HEK293T (cell line): ENCODE measurements at regions not wholly inside any gene's neighbourhood (a gene's known extent, or its start where the extent isn't known, plus 50 kb on each side); places are given as distances from the start of the nearest gene placed in this dataset.

Experiments used
- ARNT ChIP-seq: fragments of 450-650 bp; IDR thresholded peaks from 2 replicates; pipeline ENCODE4 v1.6.1; 2017; ENCODE audit warnings: mild to moderate bottlenecking
- BHLHE40 ChIP-seq: fragments of 450-650 bp; IDR thresholded peaks from 2 replicates; pipeline ENCODE4 v1.6.1; 2016; ENCODE audit warnings: mild to moderate bottlenecking, moderate library complexity, borderline replicate concordance
- FOXK2 ChIP-seq: fragments of 450-650 bp; IDR thresholded peaks from 2 replicates; pipeline ENCODE4 v1.6.1; 2016; ENCODE audit warnings: mild to moderate bottlenecking
- FOXM1 ChIP-seq: fragments of 450-650 bp; IDR thresholded peaks from 2 replicates; pipeline ENCODE4 v1.6.1; 2017; ENCODE audit warnings: mild to moderate bottlenecking, borderline replicate concordance
- L3MBTL2 ChIP-seq: fragments of 450-650 bp; conservative IDR thresholded peaks from 2 replicates; pipeline ENCODE4 v1.6.1; 2016; ENCODE audit warnings: mild to moderate bottlenecking
- NFRKB ChIP-seq: fragments of 450-650 bp; IDR thresholded peaks from 2 replicates; pipeline ENCODE4 v1.6.1; 2016; ENCODE audit warnings: mild to moderate bottlenecking, moderate library complexity
- PKNOX1 ChIP-seq: fragments of 450-650 bp; IDR thresholded peaks from 2 replicates; pipeline ENCODE4 v1.6.1; 2016
- SP1 ChIP-seq: fragments of 450-650 bp; IDR thresholded peaks from 2 replicates; pipeline ENCODE4 v1.6.1; 2017
- TARDBP ChIP-seq: fragments of 450-650 bp; IDR thresholded peaks from 2 replicates; pipeline ENCODE4 v1.6.1; 2016
- ZNF384 ChIP-seq: fragments of 450-650 bp; IDR thresholded peaks from 2 replicates; pipeline ENCODE4 v1.6.1; 2016

- TF ChIP-seq ZNF384 (no peak), FOXK2 (no peak), BHLHE40 (no peak), PKNOX1 (no peak), ARNT (no peak), SP1 (no peak), FOXM1 (no peak), NFRKB (no peak), L3MBTL2 (no peak), TARDBP (no peak)
These were observed 209.5 kb downstream of the PCDH7 start for GRCh38 chr4:30929649-30930048.
